Smooth muscle cell (in vitro differentiated cells): ENCODE measurements at regions not wholly inside any gene's neighbourhood (a gene's known extent, or its start where the extent isn't known, plus 50 kb on each side); places are given as distances from the start of the nearest gene placed in this dataset.

Experiments
- DNase-seq: peaks from one replicate; lab custom pipeline; 2025; ENCODE audit not compliant: unreplicated experiment; lab: John Stamatoyannopoulos, UW
- H2AFZ ChIP-seq: fragments of 200-600 bp; sonication (generic); 2 replicates; pipeline ENCODE4 v1.6.0; 2016; ENCODE audit warnings: antibody characterized with exemption, low read depth, mild to moderate bottlenecking
- H3F3A ChIP-seq: fragments of 200-600 bp; sonication (generic); 2 replicates; pipeline ENCODE4 v1.6.0; 2017; ENCODE audit warnings: antibody characterized with exemption, low read depth
- H3K27ac ChIP-seq: fragments of 200-600 bp; sonication (generic); 2 replicates; pipeline ENCODE4 v1.5.1; 2016; ENCODE audit warnings: low read depth, mild to moderate bottlenecking
- H3K27me3 ChIP-seq: fragments of 200-600 bp; sonication (generic); 2 replicates; pipeline ENCODE4 v1.6.1; 2016; ENCODE audit warnings: low read depth, mild to moderate bottlenecking
- H3K36me3 ChIP-seq: fragments of 200-600 bp; sonication (generic); 2 replicates; pipeline ENCODE4 v1.5.1; 2016; ENCODE audit warnings: low read depth
- H3K4me1 ChIP-seq: fragments of 200-600 bp; sonication (generic); 2 replicates; pipeline ENCODE4 v1.5.1; 2016; ENCODE audit warnings: low read depth
- H3K4me2 ChIP-seq: fragments of 200-600 bp; sonication (generic); 2 replicates; pipeline ENCODE4 v1.6.0; 2016; ENCODE audit warnings: mild to moderate bottlenecking
- H3K4me3 ChIP-seq: fragments of 200-600 bp; sonication (generic); 2 replicates; pipeline ENCODE4 v1.5.1; 2016; ENCODE audit warnings: mild to moderate bottlenecking
- H3K79me2 ChIP-seq: fragments of 200-600 bp; sonication (generic); 2 replicates; pipeline ENCODE4 v1.6.0; 2016; ENCODE audit warnings: low read depth, mild to moderate bottlenecking
- H3K9ac ChIP-seq: fragments of 200-600 bp; sonication (generic); 2 replicates; pipeline ENCODE4 v1.6.0; 2016; ENCODE audit warnings: low read depth
- H3K9me3 ChIP-seq: fragments of 200-600 bp; sonication (generic); replicated peaks from 2 replicates; pipeline ENCODE4 v1.5.1; 2016; ENCODE audit warnings: low read depth
- H4K20me1 ChIP-seq: fragments of 200-600 bp; sonication (generic); 2 replicates; pipeline ENCODE4 v1.6.0; 2016; ENCODE audit warnings: low read depth
- WGBS: methylation state at CpG from one replicate; pipeline ENCODE4 v1.1.7; 2016; ENCODE audit warnings: low lambda C conversion rate; 5-methylcytosine and 5-hydroxymethylcytosine counted together
- TF ChIP-seq, protein P1 (sequence below): fragments of 200-600 bp; sonication (generic); IDR thresholded peaks from 2 replicates; pipeline ENCODE4 v1.5.1; 2017; ENCODE audit warnings: borderline replicate concordance, mild to moderate bottlenecking, antibody characterized with exemption; ENCODE audit not compliant: insufficient read depth, poor library complexity, severe bottlenecking

- Histone ChIP-seq H3K36me3 (no peaks in the 10 kb centered on the region), H3K27ac (no peak overlapping the region), H3K79me2 (no peaks in the 10 kb centered on the region), H3K4me3 (no peak overlapping the region), H4K20me1 (no peaks in the 10 kb centered on the region), H3K4me2 (no peak overlapping the region), H2AFZ (no peak overlapping the region), H3K27me3 (no peaks in the 10 kb centered on the region), H3K9me3 (no peaks in the 10 kb centered on the region), H3K4me1 (no peaks in the 10 kb centered on the region), H3K9ac (no peak overlapping the region), H3F3A (no peaks in the 10 kb centered on the region)
- WGBS: 82% methylated on average over 2 of the region's 2 CpGs
- DNase-seq: no peak
- TF ChIP-seq, protein P1, sequence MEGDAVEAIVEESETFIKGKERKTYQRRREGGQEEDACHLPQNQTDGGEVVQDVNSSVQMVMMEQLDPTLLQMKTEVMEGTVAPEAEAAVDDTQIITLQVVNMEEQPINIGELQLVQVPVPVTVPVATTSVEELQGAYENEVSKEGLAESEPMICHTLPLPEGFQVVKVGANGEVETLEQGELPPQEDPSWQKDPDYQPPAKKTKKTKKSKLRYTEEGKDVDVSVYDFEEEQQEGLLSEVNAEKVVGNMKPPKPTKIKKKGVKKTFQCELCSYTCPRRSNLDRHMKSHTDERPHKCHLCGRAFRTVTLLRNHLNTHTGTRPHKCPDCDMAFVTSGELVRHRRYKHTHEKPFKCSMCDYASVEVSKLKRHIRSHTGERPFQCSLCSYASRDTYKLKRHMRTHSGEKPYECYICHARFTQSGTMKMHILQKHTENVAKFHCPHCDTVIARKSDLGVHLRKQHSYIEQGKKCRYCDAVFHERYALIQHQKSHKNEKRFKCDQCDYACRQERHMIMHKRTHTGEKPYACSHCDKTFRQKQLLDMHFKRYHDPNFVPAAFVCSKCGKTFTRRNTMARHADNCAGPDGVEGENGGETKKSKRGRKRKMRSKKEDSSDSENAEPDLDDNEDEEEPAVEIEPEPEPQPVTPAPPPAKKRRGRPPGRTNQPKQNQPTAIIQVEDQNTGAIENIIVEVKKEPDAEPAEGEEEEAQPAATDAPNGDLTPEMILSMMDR: no peak
Observed at GRCh38 chr18:22839340-22839821, 93.7 kb upstream of the RBBP8 start.

GRCh38 chr18:22840606-22841144 is 92.5 kb upstream of the RBBP8 start:
- H3K9ac ChIP-seq: no peak overlapping the region
- H2AFZ ChIP-seq: no peak overlapping the region
- H3K4me2 ChIP-seq: no peak overlapping the region
- H3K27me3 ChIP-seq: no peaks in the 10 kb centered on the region
- H3F3A ChIP-seq: no peaks in the 10 kb centered on the region
- no peaks in the 10 kb centered on the region for H3K36me3 ChIP-seq
- no peaks in the 10 kb centered on the region for H4K20me1 ChIP-seq
- H3K4me3 ChIP-seq: no peak overlapping the region
- H3K9me3 ChIP-seq: no peaks in the 10 kb centered on the region
- no peaks in the 10 kb centered on the region for H3K79me2 ChIP-seq
- no peak overlapping the region for H3K27ac ChIP-seq
- no peak for DNase-seq
- H3K4me1 ChIP-seq: no peaks in the 10 kb centered on the region
- WGBS: 51% methylated on average over 3 of the region's 3 CpGs
- TF ChIP-seq, protein P1: no peak

DNA sequence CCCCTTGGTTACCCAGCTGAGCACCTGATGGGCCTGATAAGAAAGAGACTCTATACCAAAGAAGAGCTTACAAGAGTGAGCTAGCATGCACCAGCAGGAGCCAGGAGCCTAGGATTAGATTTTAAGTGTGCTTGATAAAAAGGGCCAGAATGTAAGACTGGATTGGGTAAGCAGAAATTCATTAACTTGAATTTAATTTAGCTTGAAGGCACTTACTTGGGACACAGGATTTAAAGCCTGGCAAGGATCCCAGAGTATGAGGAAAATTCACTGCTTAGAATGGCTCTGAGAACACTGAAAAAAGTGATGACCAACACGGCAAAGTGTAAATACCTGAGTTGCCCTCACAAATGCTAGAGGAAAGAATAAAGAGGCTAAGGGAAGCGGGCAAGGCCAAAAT is 91.3 kb upstream of the RBBP8 start:
- H3F3A ChIP-seq: no peaks in the 10 kb centered on the region
- no peaks in the 10 kb centered on the region for H3K4me1 ChIP-seq
- no peak overlapping the region for H3K9ac ChIP-seq
- H3K36me3 ChIP-seq: no peaks in the 10 kb centered on the region
- no peak overlapping the region for H3K27ac ChIP-seq
- H3K9me3 ChIP-seq: no peaks in the 10 kb centered on the region
- no peak overlapping the region for H3K4me3 ChIP-seq
- 76% methylated on average over 2 of the region's 2 CpGs for WGBS
- no peaks in the 10 kb centered on the region for H4K20me1 ChIP-seq
- no peaks in the 10 kb centered on the region for H3K79me2 ChIP-seq
- H3K4me2 ChIP-seq: no peak overlapping the region
- no peak overlapping the region for H2AFZ ChIP-seq
- DNase-seq: no peak
- TF ChIP-seq, protein P1: no peak
- no peaks in the 10 kb centered on the region for H3K27me3 ChIP-seq

- Histone ChIP-seq H3K36me3 (no peaks in the 10 kb centered on the region), H3K27me3 (no peaks in the 10 kb centered on the region), H2AFZ (no peak overlapping the region), H3K27ac (no peak overlapping the region), H3K4me1 (no peaks in the 10 kb centered on the region), H3F3A (no peaks in the 10 kb centered on the region), H4K20me1 (no peaks in the 10 kb centered on the region), H3K79me2 (no peaks in the 10 kb centered on the region), H3K4me3 (no peak overlapping the region), H3K9me3 (no peaks in the 10 kb centered on the region), H3K4me2 (no peak overlapping the region), H3K9ac (no peak overlapping the region)
- DNase-seq: no peak
- TF ChIP-seq, protein P1: no peak
- WGBS: 98% methylated on average over 2 of the region's 2 CpGs
Observed at GRCh38 chr18:22844190-22844589, 88.9 kb upstream of the RBBP8 start.
